HG03571 (cell line): ENCODE measurements at regions not wholly inside any gene's neighbourhood (a gene's known extent, or its start where the extent isn't known, plus 50 kb on each side); places are given as distances from the start of the nearest gene placed in this dataset.
"Not testable (repeated sequence)": the region's sequence is repeated elsewhere in the genome, so short reads cannot be mapped to it uniquely, and the experiment has no call there.

Experiments used
- ATAC-seq: cut with Tn5 transposase; IDR thresholded peaks from one replicate; pipeline ENCODE4 v1.9.1; 2021; ENCODE audit not compliant: unreplicated experiment

DNA sequence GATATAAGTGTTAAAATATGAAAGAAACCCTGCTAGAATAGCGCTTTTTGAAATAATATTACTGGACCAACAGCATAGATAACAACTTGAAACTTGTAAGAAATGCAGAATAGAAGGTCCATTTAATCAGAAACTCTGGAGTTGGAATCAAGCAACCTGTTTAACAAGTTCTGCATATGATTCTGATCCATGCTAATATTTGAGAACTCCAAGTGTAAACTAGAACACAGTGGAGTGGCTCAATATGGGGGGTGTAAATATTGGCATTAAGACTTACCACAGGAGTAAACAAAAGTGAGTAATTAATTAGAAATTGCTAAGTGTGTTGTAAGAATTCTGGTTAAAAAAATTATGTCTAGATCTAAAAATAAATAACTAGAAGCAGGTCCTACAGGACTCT, 151.2 kb downstream of the SLITRK1 start:
- no peak for ATAC-seq

DNA sequence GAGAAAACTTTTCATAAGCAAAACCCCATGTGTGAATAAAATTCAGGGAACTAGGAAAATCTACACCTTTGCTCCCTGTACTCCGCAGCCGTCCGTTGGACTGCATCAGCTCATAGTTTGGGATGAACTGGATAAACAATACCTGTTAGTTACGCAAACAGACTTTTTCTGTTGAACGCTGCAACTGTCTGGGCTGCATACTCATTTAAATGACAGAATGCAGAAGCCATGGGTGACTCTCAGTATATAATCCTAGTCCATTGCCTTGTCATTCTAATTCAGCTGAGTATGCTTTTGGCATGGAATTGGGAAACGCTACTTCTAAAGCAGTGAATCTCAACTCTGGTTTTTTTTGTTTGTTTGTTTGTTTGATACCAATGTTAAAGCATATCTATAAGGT, 151.6 kb downstream of the SLITRK1 start:
- no peak for ATAC-seq

DNA sequence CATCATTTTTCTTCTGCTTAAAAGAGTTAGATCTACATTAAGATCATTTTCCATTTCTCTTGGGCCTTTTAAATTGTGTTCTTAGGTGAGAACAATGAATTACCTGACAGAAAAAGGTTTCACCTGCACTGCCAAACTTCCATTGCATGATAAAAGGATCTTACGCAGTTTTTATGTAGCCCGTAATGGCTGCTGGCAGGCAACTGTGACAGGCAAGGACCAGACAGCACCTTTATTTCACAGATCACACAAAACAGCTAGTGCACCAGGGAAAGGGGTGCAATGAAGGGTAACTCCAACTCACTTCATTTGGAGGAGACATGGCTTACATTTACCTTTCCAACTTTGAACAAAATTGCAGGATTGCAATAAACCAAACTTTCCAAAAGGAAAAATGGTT, 159.8 kb downstream of the SLITRK1 start:
- ATAC-seq: no peak

DNA sequence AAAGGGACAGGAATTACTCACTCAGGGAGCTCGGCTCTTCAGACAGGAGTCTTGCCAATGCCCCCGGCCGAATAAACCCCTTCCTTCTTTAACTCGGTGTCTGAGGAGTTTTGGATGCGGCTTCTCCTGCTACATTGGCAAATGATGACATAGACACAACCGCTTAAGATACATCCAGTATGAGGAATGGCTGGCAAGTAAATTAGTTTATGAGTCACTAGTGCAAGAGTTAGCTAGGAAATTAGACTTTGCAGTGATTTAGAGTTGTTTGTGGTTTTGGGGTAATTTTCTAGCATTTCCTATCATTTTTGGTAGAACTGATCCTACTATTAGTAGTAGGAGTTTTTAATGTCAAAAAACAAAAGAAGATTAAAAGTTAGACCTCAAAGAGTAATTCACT, 166.2 kb downstream of the SLITRK1 start:
- ATAC-seq: no peak

DNA sequence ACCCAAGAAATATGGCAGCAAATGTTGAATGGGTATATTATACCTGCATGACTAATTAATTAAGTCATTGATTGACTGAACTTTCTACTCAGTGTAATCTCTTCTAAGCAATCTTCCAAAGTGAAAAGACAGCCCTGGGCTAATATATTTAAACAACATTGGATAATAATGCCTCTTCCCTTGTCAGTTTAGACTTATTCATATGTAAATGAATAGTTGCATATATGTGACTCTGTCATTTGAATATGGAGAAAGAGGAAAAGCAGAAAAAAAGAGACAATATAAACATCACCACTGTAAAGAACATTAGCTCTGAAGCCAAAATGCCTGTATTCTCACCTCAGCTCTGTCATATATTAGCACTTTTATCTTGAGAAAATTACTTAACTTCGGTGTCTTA, 168.0 kb downstream of the SLITRK1 start:
- ATAC-seq: no peak

DNA sequence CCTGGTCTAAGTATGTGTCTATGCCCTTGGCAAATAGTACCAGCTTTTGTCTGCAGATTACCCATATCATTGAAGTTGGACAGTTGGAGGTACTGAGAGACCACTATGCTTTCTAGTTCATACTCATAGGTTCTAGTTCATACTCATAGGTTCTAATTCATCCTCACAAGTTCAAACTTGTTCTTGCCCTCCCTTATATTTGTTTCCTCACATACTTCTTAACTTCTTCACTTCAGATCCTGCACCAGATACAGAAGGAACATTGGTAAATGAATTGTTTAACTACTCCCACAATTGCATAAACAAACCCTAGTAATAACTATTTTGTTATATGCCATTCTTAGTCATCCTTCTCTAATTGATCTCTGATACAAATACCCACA, 172.2 kb downstream of the SLITRK1 start:
- no peak for ATAC-seq

DNA sequence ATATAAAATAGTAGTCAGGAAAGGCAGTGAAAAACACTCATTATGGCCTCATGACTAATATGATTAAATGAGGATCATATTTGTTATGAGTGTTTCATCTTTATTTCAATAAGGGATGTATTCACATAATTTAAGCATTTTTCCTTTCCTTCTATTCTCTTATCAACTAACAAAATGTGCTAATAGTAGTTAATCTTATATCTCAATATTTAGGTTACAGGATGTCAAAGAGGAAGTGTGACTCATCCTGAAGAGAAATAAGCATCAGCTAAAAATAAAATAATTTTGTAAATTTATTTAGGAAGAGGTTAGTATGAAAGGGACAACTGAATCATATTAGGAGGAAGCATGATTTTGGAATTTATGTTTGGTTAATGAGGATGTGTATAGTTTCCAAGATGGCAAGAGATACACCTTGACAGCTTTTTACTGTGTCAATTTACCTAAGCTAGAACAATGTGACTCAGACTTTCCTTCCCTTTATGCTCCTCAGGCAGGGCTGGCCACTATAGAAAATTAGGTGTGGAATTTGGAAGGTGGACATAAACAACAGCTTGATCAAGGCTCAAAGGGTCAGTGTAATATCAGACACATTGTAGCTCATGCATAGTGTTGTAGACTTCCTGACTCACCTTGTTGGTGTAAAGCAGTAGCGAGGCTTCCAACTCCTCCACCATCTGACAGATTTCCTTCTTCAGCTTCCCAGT, 172.7 kb downstream of the SLITRK1 start:
- no peak for ATAC-seq

DNA sequence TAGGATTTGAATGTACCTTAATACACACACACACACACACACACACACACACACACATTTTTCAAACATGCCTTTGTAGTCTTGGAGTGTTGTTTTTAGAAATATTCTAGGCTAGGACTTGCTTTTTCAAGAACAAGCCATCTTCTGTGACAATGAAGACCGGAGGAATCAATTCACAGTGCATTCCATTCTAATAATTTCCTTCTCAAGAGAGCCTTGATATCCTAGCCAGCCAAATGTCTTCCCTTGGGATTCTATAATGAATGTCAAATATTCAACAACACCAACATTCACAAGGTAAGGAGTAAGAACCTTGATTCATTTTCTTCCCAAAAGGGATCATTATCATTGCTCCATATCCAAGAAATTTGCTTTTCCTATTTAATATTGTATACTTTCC, 180.3 kb downstream of the SLITRK1 start:
- no peak for ATAC-seq

DNA sequence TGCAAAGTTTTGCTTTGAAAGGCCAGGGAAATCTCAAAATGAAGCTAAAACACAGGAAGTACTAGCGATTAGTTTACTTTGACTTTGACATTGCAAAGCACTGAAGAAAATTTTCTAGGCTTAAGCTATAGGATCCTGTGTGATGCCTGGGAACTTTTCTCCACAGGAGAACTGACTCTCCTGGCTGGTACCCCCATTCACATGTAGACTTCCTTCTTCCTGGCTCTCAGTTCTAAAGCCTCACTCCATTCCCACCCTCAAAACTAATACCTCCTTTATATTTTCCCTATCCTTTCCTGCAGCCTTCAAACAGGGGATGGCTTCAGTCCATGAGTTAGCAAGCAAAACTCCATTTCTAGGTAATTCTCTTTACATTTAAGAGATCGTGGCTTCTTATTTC, 189.5 kb downstream of the SLITRK1 start:
- no peak for ATAC-seq

DNA sequence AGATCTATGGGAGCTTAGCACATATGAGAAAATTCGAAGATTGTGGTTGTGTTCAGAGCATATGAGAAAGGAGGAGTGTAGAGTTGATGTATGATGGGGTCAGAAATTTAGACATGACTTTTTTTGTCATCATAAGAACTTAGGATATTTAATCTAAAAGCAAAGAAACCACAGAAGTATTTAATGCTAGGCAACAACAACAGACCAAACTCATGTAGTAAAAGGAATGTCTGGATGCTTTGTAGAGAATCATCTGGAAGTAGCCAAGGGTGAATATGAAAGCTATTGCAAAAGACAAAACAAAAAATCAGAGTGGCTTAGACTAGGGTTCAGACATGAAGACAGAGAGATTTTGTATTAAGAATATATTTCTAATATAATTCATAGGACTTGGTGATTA, 190.3 kb downstream of the SLITRK1 start:
- ATAC-seq: no peak

DNA sequence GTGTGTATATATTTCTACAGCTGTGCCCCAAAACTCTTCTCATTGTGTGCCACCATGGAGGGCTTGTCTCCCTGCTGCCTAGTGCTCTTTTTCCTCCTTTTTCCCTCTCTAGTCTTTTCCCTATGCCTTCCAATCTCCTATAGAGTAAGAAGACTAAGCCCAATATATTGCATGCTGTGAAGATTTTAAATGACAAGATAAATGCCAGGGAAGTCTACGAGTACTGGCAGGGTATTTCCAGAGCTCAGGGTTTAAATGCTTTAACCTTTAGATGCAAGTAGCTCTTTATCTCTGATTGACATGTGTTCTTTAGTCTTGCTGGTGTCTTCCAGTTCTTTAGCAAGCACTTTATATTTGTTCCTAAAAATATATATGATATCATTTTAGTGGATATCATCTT, 200.7 kb downstream of the SLITRK1 start:
- no peak for ATAC-seq

DNA sequence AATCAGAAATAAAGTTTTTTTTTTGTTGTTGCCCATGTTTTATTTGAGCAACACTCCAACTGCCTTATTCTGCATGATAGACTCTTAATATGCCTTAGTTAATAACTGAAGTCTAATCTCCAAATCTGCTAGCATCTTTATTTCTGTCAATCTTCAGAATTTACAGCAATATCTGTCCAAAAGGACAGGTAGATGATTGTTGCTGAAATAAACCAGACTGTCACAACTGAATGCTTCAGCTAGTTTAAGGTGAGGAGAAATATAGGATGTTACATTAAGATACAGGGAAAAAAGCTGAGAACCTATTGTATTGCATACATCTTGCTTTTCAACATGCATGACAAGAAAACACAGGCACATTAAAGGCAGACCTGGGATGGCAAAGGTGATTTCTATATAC, 204.3 kb downstream of the SLITRK1 start:
- ATAC-seq: no peak

DNA sequence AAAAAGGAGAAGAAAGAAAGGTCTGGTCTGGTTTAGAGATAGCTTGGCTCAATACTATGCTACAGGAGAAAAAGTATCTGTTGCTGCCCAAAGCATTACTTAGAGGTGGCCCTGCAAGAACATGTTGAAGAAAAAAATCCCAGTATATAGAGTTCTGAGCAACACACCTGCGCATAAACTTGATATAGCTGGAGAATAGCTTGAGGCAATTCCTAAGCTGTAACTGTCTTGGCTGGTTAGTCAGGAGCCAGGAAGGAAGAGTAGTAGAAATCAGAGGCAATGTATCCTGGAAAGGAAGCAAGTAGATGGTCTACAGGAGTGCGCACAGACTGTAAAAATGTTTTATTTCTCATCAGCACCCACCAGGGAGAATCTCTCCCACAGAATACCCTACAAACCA, 209.7 kb downstream of the SLITRK1 start:
- ATAC-seq: no peak

DNA sequence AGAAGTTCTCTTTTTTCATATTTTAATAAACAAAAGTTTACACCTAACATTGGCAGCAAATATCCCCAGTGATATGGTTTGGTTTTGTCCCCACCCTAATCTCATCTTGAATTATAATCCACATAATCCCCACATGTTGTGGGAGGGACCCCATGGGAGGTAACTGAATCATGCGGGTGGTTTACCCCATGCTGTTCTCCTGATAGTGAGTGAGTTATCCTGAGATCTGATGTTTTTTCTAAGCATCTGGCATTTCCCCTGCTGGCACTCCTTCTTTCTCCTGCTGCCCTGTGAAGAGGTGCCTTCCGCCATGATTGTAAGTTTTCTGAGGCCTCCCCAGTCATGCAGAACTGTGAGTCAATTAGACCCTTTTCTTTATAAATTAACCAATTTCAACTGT, 214.7 kb downstream of the SLITRK1 start:
- no peak for ATAC-seq

DNA sequence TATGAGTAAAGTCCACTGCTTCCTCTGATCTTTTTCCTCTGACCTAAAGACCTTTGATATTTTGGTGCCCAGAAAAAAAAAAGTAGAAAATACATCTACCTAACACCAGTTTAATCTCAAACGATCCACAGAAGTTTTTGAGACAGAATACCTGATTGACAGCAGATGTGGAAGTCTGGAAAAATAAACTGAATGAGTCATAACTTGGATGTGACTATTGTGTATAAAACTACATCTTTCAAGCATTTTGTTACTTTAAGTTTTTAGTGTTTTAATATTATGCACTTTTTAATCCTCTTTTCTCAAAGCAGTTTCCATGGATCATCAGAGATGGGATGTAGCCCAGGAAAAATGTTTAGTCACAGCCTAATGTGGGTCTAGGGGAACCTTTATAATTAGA, 216.1 kb downstream of the SLITRK1 start:
- no peak for ATAC-seq

DNA sequence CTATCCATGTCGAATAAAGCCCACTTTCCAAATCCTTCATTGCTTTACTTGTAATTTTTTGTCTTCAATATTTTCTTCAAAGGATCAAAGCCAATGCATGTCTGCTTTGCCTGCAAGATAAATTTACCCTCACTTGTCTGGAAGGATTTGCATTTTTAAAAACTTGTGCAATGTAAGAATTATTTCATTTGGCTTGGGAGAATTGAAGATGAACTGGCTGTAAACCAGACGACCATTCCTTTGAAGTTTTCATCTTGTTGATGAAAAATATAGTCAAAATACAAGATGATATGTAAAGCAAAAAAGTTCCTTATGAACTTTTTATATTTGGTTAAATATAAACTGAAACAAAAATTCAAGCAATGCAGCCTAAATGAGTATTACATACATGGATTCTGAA, 225.0 kb downstream of the SLITRK1 start:
- no peak for ATAC-seq

DNA sequence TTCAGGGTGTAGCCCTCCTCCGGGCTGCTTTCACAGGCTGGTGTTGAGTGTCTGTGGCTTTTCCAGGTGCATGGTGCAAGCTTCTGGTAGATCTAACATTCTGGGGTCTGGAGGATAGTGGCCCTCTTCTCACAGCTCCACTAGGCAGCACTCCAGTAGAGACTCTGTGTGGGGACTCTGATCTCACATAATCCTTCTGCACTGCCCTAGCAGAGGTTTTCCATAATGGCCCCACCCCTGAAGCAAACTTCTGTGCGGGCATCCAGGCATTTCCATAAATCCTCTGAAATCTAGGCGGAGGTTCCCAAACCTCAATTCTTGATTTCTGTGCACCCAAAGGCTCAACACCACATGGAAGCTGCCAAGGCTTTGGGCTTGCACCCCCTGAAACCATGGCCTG, 239.7 kb downstream of the SLITRK1 start:
- ATAC-seq: not testable (repeated sequence)

DNA sequence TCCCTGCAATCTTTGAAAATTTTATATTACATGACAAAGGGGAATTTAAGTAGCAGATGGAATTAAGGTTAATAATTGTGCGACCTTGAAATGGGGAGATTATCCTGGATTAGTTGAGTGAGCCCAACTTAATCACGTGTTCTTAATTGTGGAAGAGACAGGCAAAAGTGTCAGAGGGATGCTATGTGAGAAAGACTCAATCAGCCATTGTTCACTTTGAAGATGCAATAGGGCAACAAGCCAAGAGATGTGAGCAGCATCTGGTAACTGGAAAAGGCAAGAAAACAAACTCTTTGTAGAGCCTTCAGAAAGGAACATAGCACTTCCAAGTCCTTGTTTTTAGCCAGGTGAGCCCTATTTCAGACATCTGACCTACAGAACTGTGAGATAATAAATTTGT, 247.7 kb downstream of the SLITRK1 start:
- ATAC-seq: no peak

DNA sequence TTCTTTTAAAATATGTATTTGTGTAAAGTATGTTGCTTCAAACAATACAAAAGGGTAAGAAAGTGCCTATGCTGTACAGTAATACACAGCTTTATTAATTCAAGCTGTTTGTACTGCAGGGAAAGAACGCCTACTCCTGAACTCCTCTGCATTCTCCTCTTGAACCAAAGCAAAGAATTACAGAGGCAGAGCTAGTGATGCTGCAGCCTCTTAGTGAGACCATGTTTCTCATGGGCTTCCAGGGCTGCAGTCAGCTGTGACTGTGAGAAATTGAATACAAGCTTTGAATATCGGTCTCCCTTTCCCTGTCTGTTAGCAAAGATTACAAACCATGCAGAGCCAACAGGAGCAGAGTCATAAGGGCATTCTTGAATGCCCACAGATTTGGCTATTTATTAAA, 248.5 kb downstream of the SLITRK1 start:
- no peak for ATAC-seq

DNA sequence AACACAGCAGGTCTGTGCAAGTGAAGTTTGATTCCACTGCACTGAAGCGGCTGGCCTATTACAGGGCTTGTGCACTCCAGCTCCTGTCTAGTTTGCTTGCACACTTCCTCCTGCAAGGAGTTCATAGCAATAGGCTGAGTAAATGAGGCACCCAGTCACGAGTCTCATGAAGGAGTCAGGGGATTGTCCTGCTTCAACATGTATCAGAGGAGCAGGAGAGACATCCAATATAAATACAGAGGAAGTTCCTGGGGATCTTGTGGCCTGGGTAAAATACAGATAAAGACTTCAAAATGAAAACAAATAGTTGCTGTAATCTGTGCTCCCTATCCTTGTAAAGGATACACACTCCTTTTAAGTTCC, 259.9 kb downstream of the SLITRK1 start:
- ATAC-seq: no peak

DNA sequence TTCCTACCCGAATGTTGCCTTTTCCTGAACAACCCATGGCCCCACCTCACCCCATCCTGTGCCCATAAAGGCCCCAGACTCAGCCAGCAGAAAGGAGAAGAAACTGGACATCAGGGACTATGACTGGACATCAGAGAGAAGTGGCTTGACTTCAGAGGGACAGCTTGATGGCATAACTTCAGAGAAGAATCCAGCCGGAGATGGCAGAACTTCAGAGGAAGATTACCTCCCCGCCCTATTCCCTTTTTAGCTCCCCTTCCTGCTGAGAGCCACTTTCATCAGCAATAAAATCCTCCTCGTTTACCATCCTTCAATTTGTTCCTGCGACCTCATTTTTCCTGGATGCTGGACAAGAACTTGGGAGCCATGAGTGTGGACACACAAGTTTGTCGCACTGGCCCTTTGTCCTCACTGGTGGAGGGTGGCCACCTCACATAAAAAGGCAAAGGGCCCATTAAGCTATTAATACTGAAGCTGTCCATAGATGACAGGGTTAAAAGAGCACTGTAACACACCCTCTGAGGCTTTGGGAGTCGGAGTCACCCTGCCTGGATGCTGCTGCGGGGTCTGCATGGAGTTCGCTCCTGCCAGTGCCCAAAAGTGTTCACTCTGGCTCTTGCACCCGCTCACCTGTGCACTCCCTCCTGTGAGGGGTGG, 260.4 kb downstream of the SLITRK1 start:
- no peak for ATAC-seq

DNA sequence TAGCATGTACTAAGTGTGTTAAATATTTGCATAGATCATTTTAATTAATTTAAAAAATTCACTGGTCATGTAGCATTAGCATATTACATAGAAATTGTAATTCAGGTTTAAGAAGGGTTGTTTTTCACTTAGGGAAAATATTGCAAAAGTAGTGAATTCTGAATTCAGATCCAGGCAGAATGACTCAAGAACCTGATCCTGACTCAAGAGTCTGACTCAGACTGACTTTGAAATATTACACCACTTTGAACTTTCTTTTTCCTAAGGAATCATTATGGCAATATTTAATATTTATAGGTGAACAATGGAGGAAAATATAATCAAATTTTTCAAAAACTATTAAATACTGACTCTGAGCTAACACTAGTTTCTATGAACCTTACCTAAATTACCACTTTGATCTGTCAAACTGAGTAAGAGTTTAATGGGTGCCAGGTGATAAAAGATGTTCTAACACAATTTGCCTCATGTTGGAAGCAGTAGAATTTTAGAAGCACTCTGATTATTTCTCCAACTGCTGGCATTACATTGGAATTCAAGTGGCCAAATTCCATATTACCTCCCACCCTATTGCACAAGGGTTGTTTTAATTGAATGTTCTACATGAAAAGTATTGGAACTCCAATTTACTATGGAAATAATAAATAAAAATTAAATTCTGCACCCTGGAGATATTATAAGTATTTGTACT, 261.6 kb downstream of the SLITRK1 start:
- ATAC-seq: no peak

DNA sequence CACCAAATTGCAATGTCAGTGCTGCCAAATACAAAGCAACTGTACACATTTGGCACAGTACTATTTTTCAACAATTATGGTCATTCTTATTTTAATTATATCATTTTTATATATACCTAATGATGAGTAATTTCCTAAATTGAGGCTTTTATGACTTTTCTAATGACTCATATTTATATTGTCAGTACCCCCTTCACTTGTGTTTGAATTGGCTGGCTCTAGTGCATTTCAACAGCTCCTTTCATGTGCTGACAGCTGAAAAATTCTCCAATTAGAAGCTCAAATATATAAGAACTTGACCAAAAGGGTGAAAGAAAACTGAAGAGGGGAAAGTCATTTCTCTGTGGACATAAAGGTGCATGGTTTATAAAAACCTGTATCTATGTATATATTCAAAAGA, 263.3 kb downstream of the SLITRK1 start:
- ATAC-seq: no peak
